ENCODE measurements at regions not wholly inside any gene's neighbourhood (a gene's known extent, or its start where the extent isn't known, plus 50 kb on each side); places are given as distances from the start of the nearest gene placed in this dataset.

GRCh38 chr2:38174131-38174530 is 98.2 kb upstream of the CYP1B1 start:
- no peak for TF ChIP-seq CTCF (IDR thresholded peaks at IDR 0.05)
- no peak for TF ChIP-seq POLR2A (IDR thresholded peaks at IDR 0.05)

Measured in Peyer's patch (tissue), 4 donors.